Dendritic cell treated with granulocyte-macrophage colony-stimulating factor and Interleukin-4, amounts not matched to agents 40 ng/mL and 50 ng/mL, for 4 days (primary cell): ENCODE measurements at regions not wholly inside any gene's neighbourhood (a gene's known extent, or its start where the extent isn't known, plus 50 kb on each side); places are given as distances from the start of the nearest gene placed in this dataset.

Experiments used
- H3K27ac Mint-ChIP-seq: one replicate; pipeline ENCODE4 v1.8.0; 2022; ENCODE audit warnings: mild to moderate bottlenecking, mixed read lengths
- H3K27me3 Mint-ChIP-seq: one replicate; pipeline ENCODE4 v1.8.0; 2022; ENCODE audit warnings: mild to moderate bottlenecking, mixed read lengths
- H3K36me3 Mint-ChIP-seq: one replicate; pipeline ENCODE4 v1.8.0; 2022; ENCODE audit warnings: low read depth, mixed read lengths
- H3K4me1 Mint-ChIP-seq: one replicate; pipeline ENCODE4 v1.8.0; 2022; ENCODE audit warnings: low read depth, mixed read lengths
- H3K4me3 Mint-ChIP-seq: one replicate; pipeline ENCODE4 v1.8.0; 2022; ENCODE audit warnings: mild to moderate bottlenecking, moderate library complexity, mixed read lengths
- H3K9me3 Mint-ChIP-seq: one replicate; pipeline ENCODE4 v1.8.0; 2022; ENCODE audit warnings: mixed read lengths
- intact Hi-C: fragments of 100-400 bp; cut with micrococcal nuclease; formaldehyde crosslinking; loops from one replicate; pipeline ENCODE4 v1.15.0; 2022

DNA sequence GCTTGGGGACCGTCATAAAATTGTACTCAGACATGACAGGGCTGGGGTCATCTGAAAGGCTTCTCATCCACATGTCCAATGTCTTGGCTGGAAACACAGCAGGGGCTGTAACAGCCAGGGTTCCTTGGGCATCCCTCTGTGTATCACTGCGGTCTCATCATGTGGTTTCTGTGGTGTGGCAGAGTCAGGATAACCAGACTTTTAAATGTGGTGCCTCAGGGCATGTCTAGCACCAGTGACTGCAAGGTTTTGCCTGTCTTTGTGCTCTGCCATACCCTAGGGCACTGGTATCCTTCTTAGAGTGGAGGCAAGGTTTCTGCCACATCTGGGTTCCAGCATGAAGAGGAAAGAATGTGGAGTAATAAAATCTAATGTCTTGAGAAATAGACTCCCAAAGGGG, 124.2 kb downstream of the PLEKHG1 start:
- Mint-ChIP-seq H3K27me3 (peaks cover 12% of the 10 kb centered on the region), H3K27ac (no peak overlapping the region), H3K9me3 (no peaks in the 10 kb centered on the region), H3K36me3 (no peaks in the 10 kb centered on the region), H3K4me3 (no peak overlapping the region), H3K4me1 (no peaks in the 10 kb centered on the region)
- intact Hi-C loops, result no loop called here

DNA sequence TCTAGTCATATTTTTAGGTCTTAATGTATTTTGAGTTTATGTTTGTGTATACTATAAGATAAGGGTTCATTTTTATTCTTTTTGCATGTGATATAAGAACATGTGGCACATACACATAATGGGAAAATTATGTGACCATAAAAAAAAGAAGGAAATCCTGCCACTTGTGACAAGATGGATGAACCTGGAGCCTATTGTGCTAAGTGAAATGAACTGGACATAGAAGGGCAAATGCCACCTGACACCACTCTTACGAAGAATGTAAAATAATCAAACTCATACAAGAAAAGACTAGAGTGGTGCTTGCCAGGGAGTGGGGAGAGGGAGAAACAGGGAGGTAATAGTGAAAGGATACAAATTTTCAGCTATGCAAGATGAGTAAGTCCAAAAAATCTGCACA, 126.1 kb downstream of the PLEKHG1 start:
- H3K4me1 Mint-ChIP-seq, result no peaks in the 10 kb centered on the region
- no peaks in the 10 kb centered on the region for H3K9me3 Mint-ChIP-seq
- H3K27me3 Mint-ChIP-seq, result peaks cover 6% of the 10 kb centered on the region
- intact Hi-C loops, result no loop called here
- no peak overlapping the region for H3K27ac Mint-ChIP-seq
- H3K4me3 Mint-ChIP-seq, result no peak overlapping the region
- no peaks in the 10 kb centered on the region for H3K36me3 Mint-ChIP-seq

GRCh38 chr6:150729188-150729748, 129.6 kb downstream of the PLEKHG1 start:
- H3K4me3 Mint-ChIP-seq, result no peak overlapping the region
- intact Hi-C loops, result no loop called here
- H3K27ac Mint-ChIP-seq, result no peak overlapping the region
- H3K9me3 Mint-ChIP-seq, result no peaks in the 10 kb centered on the region
- peaks cover 3% of the 10 kb centered on the region for H3K27me3 Mint-ChIP-seq
- no peaks in the 10 kb centered on the region for H3K36me3 Mint-ChIP-seq
- no peaks in the 10 kb centered on the region for H3K4me1 Mint-ChIP-seq

- H3K4me3 Mint-ChIP-seq, result no peak overlapping the region
- no peaks in the 10 kb centered on the region for H3K9me3 Mint-ChIP-seq
- H3K27ac Mint-ChIP-seq, result no peak overlapping the region
- H3K36me3 Mint-ChIP-seq, result no peaks in the 10 kb centered on the region
- H3K4me1 Mint-ChIP-seq, result no peaks in the 10 kb centered on the region
- H3K27me3 Mint-ChIP-seq, result peaks cover under 1% of the 10 kb centered on the region
- intact Hi-C loops, result no loop called here
Observed at GRCh38 chr6:150730801-150731457, 131.2 kb downstream of the PLEKHG1 start.

DNA sequence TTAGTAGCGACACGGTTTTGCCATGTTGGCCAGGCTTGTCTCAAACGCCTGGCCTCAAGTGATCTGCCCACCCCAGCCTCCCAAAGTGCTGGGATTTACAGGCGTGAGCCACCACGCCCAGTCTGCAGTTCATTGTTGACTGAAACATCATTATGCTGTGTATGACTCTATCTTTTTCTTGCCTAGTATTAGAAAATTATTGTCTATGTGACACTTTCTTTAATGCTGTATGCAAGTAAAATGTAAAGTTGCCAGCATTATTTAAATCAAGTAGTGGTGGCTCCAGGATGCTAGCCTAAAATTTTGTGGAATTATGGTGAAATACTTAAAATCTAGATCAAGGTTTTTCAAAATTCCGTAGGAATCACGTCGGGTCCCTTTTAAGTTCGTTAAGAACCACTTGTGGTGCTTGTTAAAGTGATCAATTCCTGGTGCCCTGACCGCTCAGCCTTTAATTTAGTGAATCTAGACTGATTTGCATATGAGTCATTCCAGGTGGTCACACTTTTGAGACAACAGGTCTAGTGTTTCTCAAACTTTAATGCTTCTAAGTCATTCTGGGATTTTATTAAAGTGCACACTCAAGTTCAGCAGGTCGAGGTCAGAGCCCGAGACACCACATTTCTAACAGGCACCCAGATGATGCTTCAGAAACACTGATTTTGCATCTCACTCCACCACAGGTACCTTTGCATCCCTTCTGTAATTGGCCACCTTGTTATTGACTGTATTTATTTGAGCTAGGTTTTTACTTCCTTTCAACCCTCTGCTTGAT, 132.6 kb upstream of the MTHFD1L start:
- no peak overlapping the region for H3K4me3 Mint-ChIP-seq
- H3K9me3 Mint-ChIP-seq, result no peaks in the 10 kb centered on the region
- H3K36me3 Mint-ChIP-seq, result no peaks in the 10 kb centered on the region
- no peaks in the 10 kb centered on the region for H3K4me1 Mint-ChIP-seq
- intact Hi-C loops, result no loop called here
- H3K27me3 Mint-ChIP-seq, result no peaks in the 10 kb centered on the region
- H3K27ac Mint-ChIP-seq, result no peak overlapping the region

GRCh38 chr6:150733726-150734125, 131.8 kb upstream of the MTHFD1L start:
- Mint-ChIP-seq H3K27me3 (no peaks in the 10 kb centered on the region), H3K27ac (no peak overlapping the region), H3K36me3 (no peaks in the 10 kb centered on the region), H3K9me3 (no peaks in the 10 kb centered on the region), H3K4me1 (no peaks in the 10 kb centered on the region), H3K4me3 (no peak overlapping the region)
- intact Hi-C loops, result no loop called here

DNA sequence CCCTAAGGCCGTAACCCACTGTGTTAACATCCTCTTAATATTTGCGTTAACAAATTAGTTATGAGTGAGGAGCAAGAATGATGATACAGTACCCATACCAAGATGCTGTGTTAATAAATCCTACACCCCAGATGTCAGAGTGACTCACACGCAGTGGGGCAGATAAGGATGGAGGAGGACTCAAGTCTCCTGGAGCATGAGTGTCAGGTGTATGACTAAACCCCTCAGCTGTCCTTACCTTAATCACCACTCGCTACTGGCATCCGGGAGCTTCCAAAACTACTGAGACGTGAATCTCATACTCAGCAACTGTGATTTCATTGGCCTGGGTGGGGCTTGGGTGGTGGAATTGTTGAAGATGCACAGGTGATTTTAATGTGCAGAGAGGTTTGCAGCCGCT, 131.3 kb upstream of the MTHFD1L start:
- Mint-ChIP-seq H3K4me3 (no peak overlapping the region), H3K27ac (no peak overlapping the region), H3K36me3 (no peaks in the 10 kb centered on the region), H3K9me3 (no peaks in the 10 kb centered on the region), H3K4me1 (no peaks in the 10 kb centered on the region), H3K27me3 (no peaks in the 10 kb centered on the region)
- intact Hi-C loops, result no loop called here

GRCh38 chr6:150735341-150735851, 130.1 kb upstream of the MTHFD1L start:
- no peaks in the 10 kb centered on the region for H3K4me1 Mint-ChIP-seq
- H3K27ac Mint-ChIP-seq, result no peak overlapping the region
- H3K4me3 Mint-ChIP-seq, result no peak overlapping the region
- no peaks in the 10 kb centered on the region for H3K36me3 Mint-ChIP-seq
- no peaks in the 10 kb centered on the region for H3K9me3 Mint-ChIP-seq
- intact Hi-C loops, result no loop called here
- no peaks in the 10 kb centered on the region for H3K27me3 Mint-ChIP-seq

- no peaks in the 10 kb centered on the region for H3K36me3 Mint-ChIP-seq
Observed at GRCh38 chr6:150738092-150738629, 127.3 kb upstream of the MTHFD1L start.

DNA sequence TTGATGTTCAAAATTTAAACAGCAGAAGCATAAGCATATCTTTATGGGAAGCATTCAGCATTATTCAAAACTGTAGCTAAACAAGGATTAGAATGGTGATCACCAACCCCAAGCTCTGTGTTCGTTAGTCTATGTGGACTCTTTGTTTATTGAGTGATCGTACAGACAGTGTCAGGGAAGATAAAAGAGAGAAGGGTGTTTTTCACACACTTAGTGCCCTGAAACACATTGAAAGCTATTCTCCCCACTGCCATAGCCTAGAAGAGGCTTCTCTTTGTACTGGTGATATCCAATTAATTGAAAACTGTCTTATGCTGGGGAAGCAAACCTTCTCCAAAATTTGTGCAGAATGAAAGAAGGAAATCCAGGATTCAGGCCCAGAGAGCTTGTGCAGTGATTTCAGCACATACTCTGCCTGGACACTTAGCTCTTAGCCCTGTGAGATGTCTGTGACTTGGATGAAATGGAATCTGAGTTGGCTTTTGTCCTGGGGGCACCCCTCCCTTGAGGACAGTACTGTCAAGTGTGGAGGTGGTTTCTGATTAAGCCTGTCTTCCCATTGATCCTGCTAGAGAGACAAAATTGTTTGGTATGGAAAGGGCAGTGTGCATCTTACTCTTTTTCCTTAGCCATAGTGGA, 125.7 kb upstream of the MTHFD1L start:
- Mint-ChIP-seq H3K9me3 (no peaks in the 10 kb centered on the region), H3K4me1 (no peaks in the 10 kb centered on the region), H3K27ac (no peak overlapping the region), H3K36me3 (no peaks in the 10 kb centered on the region), H3K27me3 (no peaks in the 10 kb centered on the region), H3K4me3 (no peak overlapping the region)
- intact Hi-C loops, result loop anchor here (5.0 kb wide), 1 partner anchor 53 kb away; no protein-coding TSS in a partner anchor

More at GRCh38 chr6:150738092-150738629, 127.3 kb upstream of the MTHFD1L start:
- no peak overlapping the region for H3K27ac Mint-ChIP-seq
- no peak overlapping the region for H3K4me3 Mint-ChIP-seq
- intact Hi-C loops, result no loop called here
- no peaks in the 10 kb centered on the region for H3K9me3 Mint-ChIP-seq
- H3K27me3 Mint-ChIP-seq, result no peaks in the 10 kb centered on the region
- no peaks in the 10 kb centered on the region for H3K4me1 Mint-ChIP-seq

DNA sequence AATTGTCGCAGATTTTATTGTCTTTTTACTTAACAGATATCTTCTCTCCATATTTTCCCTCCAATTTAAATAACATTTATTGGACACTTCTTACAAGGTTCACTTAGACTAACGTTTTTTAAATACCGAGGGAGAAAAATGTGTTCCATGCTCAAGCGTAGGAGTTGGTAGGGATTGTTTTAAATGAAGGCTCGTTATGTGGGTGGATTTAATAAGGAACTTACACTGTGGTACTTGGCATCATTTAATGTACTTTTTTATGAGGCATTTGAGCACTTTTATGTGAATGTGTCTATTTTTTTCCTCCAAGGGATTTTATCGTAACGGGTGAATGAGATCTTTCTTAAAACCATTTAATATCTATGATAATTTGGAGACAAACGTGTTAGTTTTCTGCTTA, 125.0 kb upstream of the MTHFD1L start:
- no peaks in the 10 kb centered on the region for H3K27me3 Mint-ChIP-seq
- no peaks in the 10 kb centered on the region for H3K4me1 Mint-ChIP-seq
- H3K36me3 Mint-ChIP-seq, result no peaks in the 10 kb centered on the region
- H3K9me3 Mint-ChIP-seq, result no peaks in the 10 kb centered on the region
- H3K4me3 Mint-ChIP-seq, result no peak overlapping the region
- intact Hi-C loops, result loop anchor here (5.0 kb wide), 1 partner anchor 53 kb away; no protein-coding TSS in a partner anchor
- H3K27ac Mint-ChIP-seq, result no peak overlapping the region

DNA sequence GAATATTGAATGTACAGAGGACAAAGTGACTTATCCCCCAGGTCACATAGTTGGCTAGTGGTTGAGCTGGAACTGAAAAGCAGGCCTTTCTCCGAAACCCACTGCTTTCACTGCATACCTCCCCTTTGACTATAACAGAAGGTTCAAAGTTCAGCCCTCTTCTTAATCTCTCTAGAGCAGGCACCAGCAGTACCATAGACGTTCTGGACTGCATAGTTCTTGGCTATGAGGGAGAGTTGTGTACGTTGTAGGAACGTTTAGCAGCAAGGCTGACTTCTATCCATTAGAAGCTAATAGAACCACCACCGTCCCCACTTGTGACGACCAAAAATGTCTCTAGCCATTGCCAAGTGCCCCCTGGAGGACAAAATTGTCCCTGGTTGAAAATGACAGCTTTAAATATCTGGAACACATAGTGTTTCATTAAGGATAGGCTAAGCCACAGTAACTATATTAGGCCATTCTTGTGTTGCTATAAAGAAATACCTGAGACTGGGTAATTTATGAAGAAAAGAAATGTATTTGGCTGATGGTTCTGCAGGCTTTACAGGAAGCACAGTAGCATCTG, 123.8 kb upstream of the MTHFD1L start:
- no peak overlapping the region for H3K27ac Mint-ChIP-seq
- no peaks in the 10 kb centered on the region for H3K9me3 Mint-ChIP-seq
- no peaks in the 10 kb centered on the region for H3K36me3 Mint-ChIP-seq
- no peak overlapping the region for H3K4me3 Mint-ChIP-seq
- H3K27me3 Mint-ChIP-seq, result peaks cover 3% of the 10 kb centered on the region
- no peaks in the 10 kb centered on the region for H3K4me1 Mint-ChIP-seq
- intact Hi-C loops, result loop anchor here (1.0 to 5.0 kb wide), 2 partner anchors 54 to 323 kb away; no protein-coding TSS in a partner anchor

DNA sequence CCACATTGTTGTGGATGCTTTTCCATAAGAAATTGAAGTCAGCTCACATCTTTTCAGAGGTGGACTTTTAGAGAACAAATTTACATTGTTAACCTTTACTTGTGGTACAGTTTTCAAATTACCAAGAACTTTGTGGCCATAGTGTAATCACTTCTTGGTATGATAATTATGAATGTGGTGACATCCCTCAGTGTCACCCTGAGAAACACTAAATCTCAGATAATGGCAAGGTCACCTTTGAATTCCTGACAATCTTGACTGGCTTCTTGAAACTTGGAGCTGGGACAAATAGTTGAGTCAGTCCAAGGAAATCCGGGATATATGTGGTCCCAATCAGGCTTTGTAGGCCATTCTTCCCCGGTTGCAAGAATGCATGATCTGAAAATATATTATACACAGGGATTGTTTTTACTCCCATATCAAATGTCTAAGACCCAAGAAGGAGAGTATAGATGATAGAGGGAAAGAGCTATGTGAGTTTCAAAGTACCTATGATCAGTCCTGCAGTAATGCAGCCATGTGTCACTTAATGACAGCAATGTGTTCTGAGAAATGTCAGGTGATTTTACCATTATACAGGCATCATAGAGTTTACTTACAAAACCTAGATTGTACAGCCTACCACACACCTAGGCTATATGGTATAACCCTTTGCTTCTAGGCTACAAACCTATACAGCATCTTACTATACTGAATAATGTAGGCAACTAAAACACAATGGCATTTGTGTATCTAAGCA, 120.8 kb upstream of the MTHFD1L start:
- Mint-ChIP-seq H3K4me3 (no peak overlapping the region), H3K4me1 (no peaks in the 10 kb centered on the region), H3K27me3 (peaks cover 3% of the 10 kb centered on the region), H3K36me3 (no peaks in the 10 kb centered on the region), H3K27ac (no peak overlapping the region), H3K9me3 (no peaks in the 10 kb centered on the region)
- intact Hi-C loops, result loop anchor here (5.0 kb wide), 1 partner anchor 57 kb away; no protein-coding TSS in a partner anchor
